K562 (cell line): ENCODE measurements at regions not wholly inside any gene's neighbourhood (a gene's known extent, or its start where the extent isn't known, plus 50 kb on each side); places are given as distances from the start of the nearest gene placed in this dataset.

Experiments
- ATAC-seq: fragments of 200-7000 bp; cut with Tn5 transposase; 3 replicates; pipeline ENCODE4 v1.9.1; 2020; ENCODE audit warnings: moderate library complexity
- BruUV-seq: library from RNA; stranded (reverse); fragments of 400-500 nt; replicated peaks from 2 replicates; lab custom pipeline; 2021; lab: Mats Ljungman, UMichigan
- CTCF ChIA-PET: fragments of 300-600 bp; formaldehyde crosslinking; extraction: SDS; loops from one replicate; lab custom pipeline; 2021; ENCODE audit warnings: low intra/inter-chr PET ratio; lab: Yijun Ruan, JAX
- POLR2A ChIA-PET: fragments of 300-600, 350-650 bp; sonication (Branson Sonifier 250); formaldehyde crosslinking; extraction: SDS; loops from one replicate; lab custom pipeline; 2021; ENCODE audit warnings: antibody characterized with exemption, inconsistent platforms; lab: Yijun Ruan, JAX
- DNase-seq, 4 experiments: peaks; one replicate each; pipeline versions ENCODE4 v3.0.0 to v3.0.0-alpha.2; 2011 to 2018; ENCODE audit warnings: low spot score in 3 of 4, mixed read lengths in 3 of 4; ENCODE audit errors: extremely low read depth in 1 of 4
- FAIRE-seq: peaks from 2 replicates; lab custom pipeline; 2011; peaks lifted over from hg19 to GRCh38; lab: Jason Lieb, UNC
- H2AFZ ChIP-seq: 2 replicates; pipeline ENCODE4 v1.6.0; 2011; ENCODE audit warnings: low read depth, low read length, control low read depth, inconsistent platforms
- H3K27ac ChIP-seq: fragments of 200-600 bp; 3 replicates; pipeline ENCODE4 v1.8.0; 2011; ENCODE audit warnings: low read depth, mild to moderate bottlenecking, control low read depth, inconsistent platforms, low read length, moderate library complexity, mixed read lengths; ENCODE audit errors: extremely low read depth
- H3K27me3 ChIP-seq, 2 experiments: fragments of 300-600 bp in 1 of 2; 2 replicates in 1 of 2; 3 replicates in 1 of 2; pipeline versions ENCODE4 v1.6.0 to v1.8.0; 2011; ENCODE audit warnings: inconsistent platforms in 2 of 2, low read length in 2 of 2, mild to moderate bottlenecking in 1 of 2, mixed read lengths in 1 of 2, moderate library complexity in 1 of 2; ENCODE audit not compliant: control insufficient read depth in 2 of 2, insufficient read depth in 2 of 2
- H3K36me3 ChIP-seq: fragments of 300-600 bp; 3 replicates; pipeline ENCODE4 v1.8.0; 2011; ENCODE audit warnings: mild to moderate bottlenecking, low read length, inconsistent platforms; ENCODE audit not compliant: control insufficient read depth, insufficient read depth
- H3K4me1 ChIP-seq, 2 experiments: fragments of 200-600 bp in 1 of 2; replicated peaks in 1 of 2; 2 replicates in 1 of 2; 3 replicates in 1 of 2; pipeline versions ENCODE4 v1.5.1 to v1.8.0; 2011; ENCODE audit warnings: inconsistent platforms in 2 of 2, low read length in 2 of 2, mild to moderate bottlenecking in 1 of 2, mixed read lengths in 1 of 2, moderate library complexity in 1 of 2; ENCODE audit not compliant: control insufficient read depth in 2 of 2, insufficient read depth in 2 of 2
- H3K4me2 ChIP-seq: 2 replicates; pipeline ENCODE4 v1.6.1; 2011; ENCODE audit warnings: low read length, control low read depth, inconsistent platforms, mixed read lengths; ENCODE audit not compliant: insufficient read depth
- H3K4me3 ChIP-seq: fragments of 200-600 bp; sonication (generic), shearing (Covaris generic); 2 replicates; pipeline ENCODE4 v1.5.1; 2016; ENCODE audit warnings: control low read depth, inconsistent platforms
- H3K79me2 ChIP-seq: fragments of 200-600 bp; 3 replicates; pipeline ENCODE4 v1.8.0; 2011; ENCODE audit warnings: low read length, inconsistent platforms; ENCODE audit not compliant: control insufficient read depth, insufficient read depth
- H3K9ac ChIP-seq, 2 experiments: 2 replicates each; pipeline versions ENCODE4 v1.6.0 to v1.6.1; 2011; ENCODE audit warnings: low read depth in 2 of 2, low read length in 2 of 2, control low read depth in 1 of 2, inconsistent platforms in 1 of 2, mild to moderate bottlenecking in 1 of 2, mixed read lengths in 1 of 2; ENCODE audit not compliant: insufficient read depth in 1 of 2
- H3K9me1 ChIP-seq: one replicate; pipeline ENCODE4 v1.6.0; 2011; ENCODE audit warnings: inconsistent platforms, mild to moderate bottlenecking, low read length, moderate library complexity; ENCODE audit not compliant: control insufficient read depth, insufficient read depth
- H3K9me3 ChIP-seq: replicated peaks from 2 replicates; pipeline ENCODE4 v1.5.1; 2011; ENCODE audit warnings: low read depth, low read length, inconsistent platforms; ENCODE audit not compliant: control insufficient read depth, insufficient read depth
- H4K20me1 ChIP-seq: replicated peaks from 2 replicates; pipeline ENCODE4 v1.6.1; 2011; ENCODE audit warnings: low read length, inconsistent platforms, mixed read lengths; ENCODE audit not compliant: control insufficient read depth, insufficient read depth
- BRD9 ChIP-seq: fragments of 450-650 bp; IDR thresholded peaks from 2 replicates; pipeline ENCODE4 v1.6.1; 2018; ENCODE audit warnings: low read depth; ENCODE audit not compliant: partially characterized antibody
- BRF2 ChIP-seq: IDR thresholded peaks from 3 replicates; pipeline ENCODE4 v1.6.1; 2011; ENCODE audit warnings: borderline replicate concordance, mild to moderate bottlenecking; ENCODE audit not compliant: insufficient read length, insufficient read depth
- CGGBP1 ChIP-seq: fragments of 250-450 bp; sonication (Bioruptor Pico); IDR thresholded peaks from 2 replicates; pipeline ENCODE4 v1.9.0; 2021; ENCODE audit warnings: mild to moderate bottlenecking
- GABPA ChIP-seq: fragments of 200-800 bp; sonication (Bioruptor generic); conservative IDR thresholded peaks from 2 replicates; pipeline ENCODE4 v1.6.1; 2016; ENCODE audit warnings: low read depth, missing genetic modification characterization, missing compliant biosample characterization
- KAT8 ChIP-seq: fragments of 450-650 bp; IDR thresholded peaks from 2 replicates; pipeline ENCODE4 v1.6.1; 2016; ENCODE audit warnings: low read depth, mild to moderate bottlenecking
- KHSRP ChIP-seq: fragments of 450-650 bp; IDR thresholded peaks from 2 replicates; pipeline ENCODE4 v1.6.1; 2017
- KLF13 ChIP-seq: fragments of 450-650 bp; IDR thresholded peaks from 2 replicates; pipeline ENCODE4 v1.6.1; 2016; ENCODE audit warnings: missing genetic modification characterization, low read depth, mild to moderate bottlenecking, missing compliant biosample characterization, moderate library complexity, borderline replicate concordance
- MLX ChIP-seq, 2 experiments: fragments of 450-650 bp in 1 of 2; sonication (generic) in 1 of 2; formaldehyde crosslinking; conservative IDR thresholded peaks; 2 replicates each; pipeline versions ENCODE4 v1.4.0 to v1.8.1; 2020 to 2022; ENCODE audit warnings: mild to moderate bottlenecking in 1 of 2, missing genetic modification reagents in 1 of 2
- NUFIP1 ChIP-seq: fragments of 450-650 bp; IDR thresholded peaks from 2 replicates; pipeline ENCODE4 v1.6.1; 2018; ENCODE audit not compliant: partially characterized antibody
- PRMT5 ChIP-seq: sonication (generic); formaldehyde crosslinking; IDR thresholded peaks from 2 replicates; pipeline ENCODE4 v1.5.0; 2020; ENCODE audit warnings: missing genetic modification reagents
- PTBP1 ChIP-seq: fragments of 200-400 bp; formaldehyde crosslinking; IDR thresholded peaks from 2 replicates; pipeline ENCODE4 v1.6.1; 2017; ENCODE audit warnings: low read depth, low read length
- RBBP5 ChIP-seq: fragments of 200-600 bp; sonication (generic); IDR thresholded peaks from 2 replicates; pipeline ENCODE4 v1.6.1; 2012; ENCODE audit warnings: borderline replicate concordance, mild to moderate bottlenecking, low read length, control low read depth, inconsistent platforms; ENCODE audit not compliant: insufficient read depth, poor library complexity, severe bottlenecking
- RFX5 ChIP-seq: IDR thresholded peaks from 2 replicates; pipeline ENCODE4 v1.6.1; 2011; ENCODE audit warnings: low read depth, mild to moderate bottlenecking, improper control_type of control experiment, low read length
- SMAD4 ChIP-seq: fragments of 250-450 bp; sonication (Bioruptor Pico); conservative IDR thresholded peaks from 2 replicates; pipeline ENCODE4 v1.8.0; 2021; ENCODE audit warnings: inconsistent platforms, mild to moderate bottlenecking, moderate library complexity
- SRSF9 ChIP-seq: fragments of 200-400 bp; formaldehyde crosslinking; IDR thresholded peaks from 2 replicates; pipeline ENCODE4 v1.6.1; 2017; ENCODE audit warnings: low read depth, low read length, borderline replicate concordance
- TFAP4 ChIP-seq: sonication (generic); formaldehyde crosslinking; IDR thresholded peaks from 2 replicates; pipeline ENCODE4 v1.8.0; 2022; ENCODE audit warnings: missing genetic modification reagents, mild to moderate bottlenecking, moderate library complexity, borderline replicate concordance
- XRCC3 ChIP-seq: fragments of 450-650 bp; IDR thresholded peaks from 2 replicates; pipeline ENCODE4 v1.6.1; 2017; ENCODE audit warnings: mild to moderate bottlenecking, moderate library complexity
- ZC3H8 ChIP-seq: fragments of 450-650 bp; IDR thresholded peaks from 2 replicates; pipeline ENCODE4 v1.6.1; 2017
- ZNF280B ChIP-seq: fragments of 250-450 bp; sonication (Bioruptor Pico); IDR thresholded peaks from 2 replicates; pipeline ENCODE4 v1.5.1; 2021; ENCODE audit warnings: mild to moderate bottlenecking
- ZNF444 ChIP-seq: fragments of 250-450 bp; sonication (Bioruptor Pico); IDR thresholded peaks from 2 replicates; pipeline ENCODE4 v1.4.0; 2020; ENCODE audit warnings: mild to moderate bottlenecking, moderate library complexity
- WGBS: fragments of 100-300 bp; shearing (Covaris generic); methylation state at CpG from one replicate; pipeline ENCODE4 v1.1.6; 2016; ENCODE audit warnings: low coverage, mixed read lengths; ENCODE audit not compliant: insufficient coverage; ENCODE audit errors: missing lambda C conversion rate; 5-methylcytosine and 5-hydroxymethylcytosine counted together
- in situ Hi-C: fragments of 300-500 bp; cut with MboI; formaldehyde crosslinking; loops from 4 replicates; pipeline ENCODE4 v1.15.0; 2018; ENCODE audit warnings: inconsistent platforms, mixed read lengths
- intact Hi-C: fragments of 100-400 bp; cut with micrococcal nuclease; formaldehyde crosslinking; loops from 2 replicates; pipeline ENCODE4 v1.14.2; 2022

- Histone ChIP-seq H2AFZ (no peak overlapping the region), H3K27me3 (no peaks in the 10 kb centered on the region), H3K9ac (no peak overlapping the region), H3K27ac (no peak overlapping the region), H3K36me3 (no peaks in the 10 kb centered on the region), H3K79me2 (no peaks in the 10 kb centered on the region), H4K20me1 (no peaks in the 10 kb centered on the region), H3K4me1 (no peaks in the 10 kb centered on the region), H3K4me2 (no peak overlapping the region), H3K4me3 (no peak overlapping the region), H3K9me3 (no peaks in the 10 kb centered on the region), H3K9me1 (no peaks in the 10 kb centered on the region)
- ATAC-seq (no peak), FAIRE-seq (no peak), DNase-seq (no peak)
- ChIA-PET CTCF (no interaction called here), POLR2A (no interaction called here)
- no TSS peak for BruUV-seq
- WGBS: 7% methylated on average over 1 of the region's 1 CpG
- TF ChIP-seq CGGBP1 (no peak), TFAP4 (CRISPR knock-in tag) (no peak), ZC3H8 (no peak), RBBP5 (no peak), GABPA (tag) (no peak), SMAD4 (CRISPR knock-in tag) (no peak), BRD9 (no peak), XRCC3 (no peak), KHSRP (no peak), ZNF444 (no peak), KLF13 (tag) (no peak), RFX5 (no peak), PTBP1 (no peak), SRSF9 (no peak), BRF2 (no peak), PRMT5 (CRISPR knock-in tag) (no peak), NUFIP1 (no peak), ZNF280B (no peak), MLX (CRISPR knock-in tag; conservative IDR thresholded peaks at IDR 0.05) (no peak), KAT8 (no peak)
- in situ Hi-C loops (no loop called here), intact Hi-C loops (no loop called here)
Observed at GRCh38 chr10:64261676-64262075, 740.5 kb downstream of the REEP3 start.
